ENCODE measurements at regions not wholly inside any gene's neighbourhood (a gene's known extent, or its start where the extent isn't known, plus 50 kb on each side); places are given as distances from the start of the nearest gene placed in this dataset.
"Not testable (repeated sequence)": the region's sequence is repeated elsewhere in the genome, so short reads cannot be mapped to it uniquely, and the experiment has no call there.

DNA sequence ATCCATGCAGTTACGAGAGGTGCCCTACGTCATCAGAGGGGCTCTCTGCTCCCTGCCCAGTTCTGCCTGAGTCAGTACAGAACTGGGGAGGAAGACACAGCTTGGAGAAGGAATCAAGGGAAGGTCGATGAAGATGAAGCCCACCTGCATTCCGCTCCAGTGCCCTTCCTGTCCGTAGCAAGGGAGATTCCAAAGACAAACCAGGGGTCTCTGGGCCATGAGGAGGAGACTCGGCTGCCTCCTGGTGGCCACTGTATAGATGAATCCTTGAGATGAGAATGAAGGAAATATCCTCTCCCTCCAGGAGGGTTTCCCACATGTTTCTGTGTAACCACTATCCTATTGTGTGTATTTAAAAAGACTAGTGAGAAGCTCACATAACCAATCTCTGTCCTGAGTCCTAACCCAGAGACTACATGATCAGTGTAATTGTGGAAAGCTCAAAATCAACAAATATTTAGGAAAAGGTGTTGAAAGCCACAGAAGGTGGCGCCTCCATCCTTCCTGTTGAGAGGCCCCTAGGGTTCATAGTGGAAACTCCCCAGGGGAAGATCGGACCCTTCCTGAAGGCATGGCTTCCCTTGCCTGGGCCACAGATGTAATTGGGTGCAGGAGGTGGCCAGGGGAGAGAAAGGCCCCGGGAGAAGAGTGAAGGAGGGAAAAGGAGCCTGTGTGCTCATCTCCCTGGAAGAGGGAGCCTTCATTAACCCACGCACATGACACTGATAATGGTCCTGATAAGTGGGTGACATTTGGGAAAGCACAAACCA lies 67.0 kb upstream of the LYZL2 start:
- TF ChIP-seq, protein P1, sequence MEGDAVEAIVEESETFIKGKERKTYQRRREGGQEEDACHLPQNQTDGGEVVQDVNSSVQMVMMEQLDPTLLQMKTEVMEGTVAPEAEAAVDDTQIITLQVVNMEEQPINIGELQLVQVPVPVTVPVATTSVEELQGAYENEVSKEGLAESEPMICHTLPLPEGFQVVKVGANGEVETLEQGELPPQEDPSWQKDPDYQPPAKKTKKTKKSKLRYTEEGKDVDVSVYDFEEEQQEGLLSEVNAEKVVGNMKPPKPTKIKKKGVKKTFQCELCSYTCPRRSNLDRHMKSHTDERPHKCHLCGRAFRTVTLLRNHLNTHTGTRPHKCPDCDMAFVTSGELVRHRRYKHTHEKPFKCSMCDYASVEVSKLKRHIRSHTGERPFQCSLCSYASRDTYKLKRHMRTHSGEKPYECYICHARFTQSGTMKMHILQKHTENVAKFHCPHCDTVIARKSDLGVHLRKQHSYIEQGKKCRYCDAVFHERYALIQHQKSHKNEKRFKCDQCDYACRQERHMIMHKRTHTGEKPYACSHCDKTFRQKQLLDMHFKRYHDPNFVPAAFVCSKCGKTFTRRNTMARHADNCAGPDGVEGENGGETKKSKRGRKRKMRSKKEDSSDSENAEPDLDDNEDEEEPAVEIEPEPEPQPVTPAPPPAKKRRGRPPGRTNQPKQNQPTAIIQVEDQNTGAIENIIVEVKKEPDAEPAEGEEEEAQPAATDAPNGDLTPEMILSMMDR (IDR thresholded peaks at IDR 0.05; ENCODE audit: low read depth, low read length, poor library complexity, severe bottlenecking), result peak; percentile 59
- H4K20me1 ChIP-seq (ENCODE audit: control insufficient read depth, insufficient read depth, low read depth, low read length); H3K79me2 ChIP-seq (ENCODE audit: control insufficient read depth, low read length); H3K9me3 ChIP-seq (ENCODE audit: control insufficient read depth, insufficient read depth, low read length); H3K36me3 ChIP-seq (ENCODE audit: control insufficient read depth, low read length); H3K27ac ChIP-seq (ENCODE audit: low read depth, low read length); H3K27me3 ChIP-seq (ENCODE audit: control insufficient read depth, low read length); H3K9me2 ChIP-seq (replicated peaks; ENCODE audit: control insufficient read depth, low read length): not testable (repeated sequence)
- Histone ChIP-seq H3K4me2 (ENCODE audit: low read length) (peak overlapping the region; percentile 46), H3K4me3 (ENCODE audit: low read length) (peak overlapping the region; percentile 24; the same call in 1 of the 2 replicates), H3K4me1 (ENCODE audit: control insufficient read depth, low read length) (peaks cover 71% of the 10 kb centered on the region), H3F3A (ENCODE audit: control insufficient read depth, insufficient read depth) (peaks cover 13% of the 10 kb centered on the region)

DNA sequence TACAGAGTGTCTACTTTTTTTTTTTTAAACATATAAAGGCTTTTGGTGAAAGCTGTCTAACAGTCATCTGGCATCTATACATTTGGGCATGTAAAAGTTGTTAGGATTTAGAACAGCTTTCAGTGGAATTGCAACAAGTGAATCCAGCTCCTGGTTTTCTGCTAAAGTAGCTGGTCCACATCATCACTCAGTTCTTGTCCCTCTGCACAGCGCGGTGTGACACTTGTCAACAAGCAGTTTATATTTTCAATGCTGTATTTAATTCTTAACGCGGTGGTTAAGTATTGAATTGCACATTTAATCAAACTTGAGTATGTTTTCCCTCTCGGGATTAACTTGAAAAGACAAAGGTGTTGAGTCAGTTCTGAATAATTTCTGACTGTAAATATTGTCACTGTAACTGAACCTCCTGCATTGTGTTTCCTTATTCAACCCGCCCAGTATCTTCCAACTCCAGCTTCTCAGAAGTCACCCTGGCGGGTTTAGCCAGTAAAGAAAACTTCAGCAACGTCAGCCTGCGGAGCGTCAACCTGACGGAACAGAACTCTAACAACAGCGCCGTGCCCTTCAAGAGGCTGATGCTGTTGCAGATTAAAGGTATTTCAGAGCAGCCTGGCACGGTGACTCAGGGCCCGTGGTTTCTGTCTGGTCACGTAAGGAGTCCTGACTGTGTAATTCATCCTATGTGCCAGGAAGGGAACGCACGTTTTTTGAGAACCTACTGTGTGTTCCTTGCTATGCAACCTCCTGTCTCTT lies 66.1 kb upstream of the LYZL2 start:
- H3K36me3 ChIP-seq (ENCODE audit: control insufficient read depth, low read length); H3K4me2 ChIP-seq (ENCODE audit: low read length); H3K79me2 ChIP-seq (ENCODE audit: control insufficient read depth, low read length); H3K9me3 ChIP-seq (ENCODE audit: control insufficient read depth, insufficient read depth, low read length); H3K4me3 ChIP-seq (ENCODE audit: low read length); H3K27me3 ChIP-seq (ENCODE audit: control insufficient read depth, low read length); H3K9me2 ChIP-seq (replicated peaks; ENCODE audit: control insufficient read depth, low read length); H4K20me1 ChIP-seq (ENCODE audit: control insufficient read depth, insufficient read depth, low read depth, low read length); H3K27ac ChIP-seq (ENCODE audit: low read depth, low read length); H3F3A ChIP-seq (ENCODE audit: control insufficient read depth, insufficient read depth): not testable (repeated sequence)
- peaks cover 63% of the 10 kb centered on the region for H3K4me1 ChIP-seq (ENCODE audit: control insufficient read depth, low read length)

DNA sequence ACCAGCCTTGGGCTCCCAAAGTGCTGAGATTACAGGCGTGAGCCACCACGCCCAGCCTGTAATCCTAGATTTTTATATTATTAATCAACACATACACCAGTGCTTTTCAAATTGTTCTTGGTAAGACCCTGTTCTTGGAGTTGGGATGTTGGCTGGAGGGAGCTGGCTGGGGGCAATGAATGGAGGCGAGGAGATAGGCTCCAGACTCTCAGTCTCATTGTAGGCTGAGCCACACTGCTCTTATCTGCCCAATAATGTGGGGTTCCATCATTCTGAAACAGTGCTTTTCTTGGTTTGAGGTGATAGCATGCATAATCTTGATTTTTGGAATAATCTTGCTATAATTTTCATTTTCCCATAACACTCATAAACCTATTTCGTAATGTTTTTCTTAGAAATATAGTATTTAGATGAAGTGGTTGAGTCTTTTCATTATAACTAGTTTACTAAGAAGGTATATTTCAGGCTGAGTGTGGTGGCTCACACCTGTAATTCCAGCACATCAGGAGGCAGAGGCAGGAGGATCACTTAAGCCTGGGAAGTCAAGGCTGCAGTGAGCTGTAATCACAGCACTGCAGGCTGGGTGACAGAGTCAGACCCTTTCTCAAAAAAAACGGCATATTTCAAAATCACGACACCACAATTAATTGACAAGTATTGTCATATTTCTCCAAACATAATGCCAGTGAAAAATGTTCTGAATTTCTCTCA lies 65.1 kb upstream of the LYZL2 start:
- no peaks in the 10 kb centered on the region for H3K9me3 ChIP-seq (ENCODE audit: control insufficient read depth, insufficient read depth, low read length)
- no peak overlapping the region for H3K27ac ChIP-seq (ENCODE audit: low read depth, low read length)
- no peak overlapping the region for H3K4me2 ChIP-seq (ENCODE audit: low read length)
- no peaks in the 10 kb centered on the region for H4K20me1 ChIP-seq (ENCODE audit: control insufficient read depth, insufficient read depth, low read depth, low read length)
- no peaks in the 10 kb centered on the region for H3K79me2 ChIP-seq (ENCODE audit: control insufficient read depth, low read length)
- no peak overlapping the region for H3K4me3 ChIP-seq (ENCODE audit: low read length)
- no peaks in the 10 kb centered on the region for H3K9me2 ChIP-seq (replicated peaks; ENCODE audit: control insufficient read depth, low read length)
- 0 out of 2 replicates have a peak, but pooled peaks cover 2% of the 10 kb centered on the region for H3F3A ChIP-seq (ENCODE audit: control insufficient read depth, insufficient read depth)
- no peaks in the 10 kb centered on the region for H3K27me3 ChIP-seq (ENCODE audit: control insufficient read depth, low read length)
- H3K4me1 ChIP-seq (ENCODE audit: control insufficient read depth, low read length), result peaks cover 53% of the 10 kb centered on the region
- H3K36me3 ChIP-seq (ENCODE audit: control insufficient read depth, low read length), result no peaks in the 10 kb centered on the region
- TF ChIP-seq, protein P1 (IDR thresholded peaks at IDR 0.05; ENCODE audit: low read depth, low read length, poor library complexity, severe bottlenecking), result no peak
- TF ChIP-seq EZH2phosphoT487 (IDR thresholded peaks at IDR 0.05; ENCODE audit: borderline replicate concordance, low read length), result no peak

DNA sequence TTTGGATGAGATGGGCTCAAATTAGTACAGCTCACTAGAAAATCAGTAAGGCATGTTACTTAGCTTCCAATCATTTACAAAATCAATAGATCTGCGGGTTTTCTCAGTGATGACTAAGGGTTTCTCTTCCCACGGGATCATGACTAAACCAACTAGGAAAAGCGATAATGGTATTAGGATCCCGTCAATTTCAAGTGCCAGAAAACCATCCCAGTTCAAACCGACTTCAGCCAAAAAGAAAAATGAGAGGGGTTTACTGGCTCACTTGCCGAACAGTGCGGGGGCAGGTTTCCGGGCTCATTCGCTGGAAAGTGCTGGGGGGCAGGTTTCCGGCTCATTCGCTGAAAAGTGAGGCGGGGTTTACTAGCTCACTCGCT lies 62.1 kb upstream of the LYZL2 start:
- no peaks in the 10 kb centered on the region for H3K79me2 ChIP-seq (ENCODE audit: control insufficient read depth, low read length)
- H3K4me2 ChIP-seq (ENCODE audit: low read length), result no peak overlapping the region
- H3K4me3 ChIP-seq (ENCODE audit: low read length), result no peak overlapping the region
- no peaks in the 10 kb centered on the region for H3K9me2 ChIP-seq (replicated peaks; ENCODE audit: control insufficient read depth, low read length)
- H3K9me3 ChIP-seq (ENCODE audit: control insufficient read depth, insufficient read depth, low read length), result no peaks in the 10 kb centered on the region
- no peaks in the 10 kb centered on the region for H3F3A ChIP-seq (ENCODE audit: control insufficient read depth, insufficient read depth)
- no peak for TF ChIP-seq EZH2phosphoT487 (IDR thresholded peaks at IDR 0.05; ENCODE audit: borderline replicate concordance, low read length)
- TF ChIP-seq, protein P1 (IDR thresholded peaks at IDR 0.05; ENCODE audit: low read depth, low read length, poor library complexity, severe bottlenecking), result no peak
- H3K36me3 ChIP-seq (ENCODE audit: control insufficient read depth, low read length), result no peaks in the 10 kb centered on the region
- no peaks in the 10 kb centered on the region for H4K20me1 ChIP-seq (ENCODE audit: control insufficient read depth, insufficient read depth, low read depth, low read length)
- peaks cover 34% of the 10 kb centered on the region for H3K4me1 ChIP-seq (ENCODE audit: control insufficient read depth, low read length)
- no peak overlapping the region for H3K27ac ChIP-seq (ENCODE audit: low read depth, low read length)
- peaks cover 3% of the 10 kb centered on the region for H3K27me3 ChIP-seq (ENCODE audit: control insufficient read depth, low read length)

DNA sequence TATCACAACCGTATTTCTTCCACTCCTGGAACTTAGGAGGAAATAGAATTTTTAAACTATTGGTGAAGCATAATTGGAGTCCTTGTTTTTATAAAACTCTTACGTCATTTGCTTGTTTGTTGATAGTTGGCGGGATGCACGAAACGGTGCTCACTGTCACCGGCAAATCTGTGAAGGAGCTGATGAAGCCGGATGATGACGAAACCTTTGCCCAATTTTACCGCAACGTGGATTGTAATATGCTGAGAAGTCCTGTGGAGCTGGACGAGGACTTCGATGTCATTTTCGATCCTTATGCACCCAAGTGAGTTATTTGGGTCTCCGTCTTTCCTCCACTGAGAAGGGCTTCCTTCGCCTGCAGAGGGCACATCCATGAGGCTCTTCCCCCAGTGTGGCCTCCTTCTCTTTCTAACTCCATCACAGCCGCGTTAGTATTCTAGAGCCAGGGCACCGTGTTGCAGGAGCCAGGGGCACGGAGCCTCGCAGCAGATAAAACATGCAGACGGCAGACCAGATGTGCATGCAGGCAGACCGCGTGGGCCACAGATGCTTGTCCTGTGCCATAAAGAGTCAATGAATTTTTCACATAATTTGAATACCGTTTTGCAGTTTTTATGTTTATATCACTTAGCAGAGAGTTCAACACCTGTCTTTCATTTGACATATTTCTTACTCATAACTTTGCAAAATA lies 61.5 kb upstream of the LYZL2 start:
- H3K36me3 ChIP-seq (ENCODE audit: control insufficient read depth, low read length); H3K4me3 ChIP-seq (ENCODE audit: low read length); H3K9me2 ChIP-seq (replicated peaks; ENCODE audit: control insufficient read depth, low read length); H3K9me3 ChIP-seq (ENCODE audit: control insufficient read depth, insufficient read depth, low read length); H4K20me1 ChIP-seq (ENCODE audit: control insufficient read depth, insufficient read depth, low read depth, low read length); H3K27ac ChIP-seq (ENCODE audit: low read depth, low read length); H3F3A ChIP-seq (ENCODE audit: control insufficient read depth, insufficient read depth); H3K27me3 ChIP-seq (ENCODE audit: control insufficient read depth, low read length); H3K4me2 ChIP-seq (ENCODE audit: low read length); H3K79me2 ChIP-seq (ENCODE audit: control insufficient read depth, low read length): not testable (repeated sequence)
- H3K4me1 ChIP-seq (ENCODE audit: control insufficient read depth, low read length), result peaks cover 28% of the 10 kb centered on the region
